ENCODE measurements at regions not wholly inside any gene's neighbourhood (a gene's known extent, or its start where the extent isn't known, plus 50 kb on each side); places are given as distances from the start of the nearest gene placed in this dataset.

- Histone ChIP-seq H3K4me2 (ENCODE audit: insufficient read depth, insufficient read length, low read length) (no peak overlapping the region), H2AK5ac (ENCODE audit: insufficient read length, low read length) (no peak overlapping the region), H3K27ac (ENCODE audit: insufficient read length, low read depth, low read length) (no peak overlapping the region), H2BK5ac (ENCODE audit: insufficient read length, low read length) (no peak overlapping the region), H3K23me2 (ENCODE audit: insufficient read length, low read depth, low read length, poor library complexity, severe bottlenecking) (no peaks in the 10 kb centered on the region), H3K9me3 (ENCODE audit: control insufficient read depth, low read depth, low read length) (no peaks in the 10 kb centered on the region), H3K14ac (ENCODE audit: insufficient read depth, low read length) (no peak overlapping the region), H3K27me3 (ENCODE audit: insufficient read depth, low read length) (no peaks in the 10 kb centered on the region), H2BK120ac (ENCODE audit: low read depth, low read length, poor library complexity, severe bottlenecking) (no peak overlapping the region), H4K8ac (replicated peaks; ENCODE audit: insufficient read length, low read depth, low read length) (no peak overlapping the region), H3K79me1 (ENCODE audit: insufficient read depth, low read depth, low read length, poor library complexity, severe bottlenecking) (no peaks in the 10 kb centered on the region), H4K91ac (ENCODE audit: insufficient read length, low read depth, low read length) (no peak overlapping the region), H3K4ac (ENCODE audit: low read depth, low read length) (no peak overlapping the region), H3K23ac (ENCODE audit: insufficient read length, low read depth, low read length) (no peak overlapping the region), H4K20me1 (ENCODE audit: control insufficient read depth, insufficient read depth, insufficient read length) (no peaks in the 10 kb centered on the region), H3K18ac (ENCODE audit: insufficient read length, low read depth, low read length) (no peak overlapping the region), H3K4me1 (ENCODE audit: insufficient read depth, low read length) (no peaks in the 10 kb centered on the region), H3K9ac (ENCODE audit: extremely low read depth, insufficient read length, low read length) (no peak overlapping the region), H2AFZ (ENCODE audit: low read length) (no peak overlapping the region), H2BK20ac (ENCODE audit: low read depth, low read length, poor library complexity, severe bottlenecking) (no peak overlapping the region), H4K5ac (ENCODE audit: insufficient read length, low read depth, low read length) (no peak overlapping the region), H3T11ph (ENCODE audit: low read length) (no peak overlapping the region), H2BK12ac (ENCODE audit: insufficient read length, low read depth, low read length) (no peak overlapping the region), H3K79me2 (ENCODE audit: insufficient read depth, low read length) (no peaks in the 10 kb centered on the region), H3K56ac (ENCODE audit: insufficient read length, low read depth, low read length) (no peak overlapping the region), H2BK15ac (ENCODE audit: low read depth, low read length) (no peak overlapping the region)
- H3K9me3 Mint-ChIP-seq: no peaks in the 10 kb centered on the region
- H3K36me3 Mint-ChIP-seq (ENCODE audit: insufficient read depth in 1 of 3, low read depth in 3 of 3): no peaks in the 10 kb centered on the region
- H3K27me3 Mint-ChIP-seq (ENCODE audit: low read depth): no peaks in the 10 kb centered on the region; the same call in 1 of the 2 replicates
- H3K27ac Mint-ChIP-seq: no peak overlapping the region
- WGBS (ENCODE audit: extremely low coverage, insufficient read length, low lambda C conversion rate): no CpG with 5 or more reads among the region's 2 CpGs
- no peak overlapping the region for H3K4me3 Mint-ChIP-seq
- no peak for DNase-seq
- H3K4me1 Mint-ChIP-seq: no peaks in the 10 kb centered on the region
- TF ChIP-seq, protein P1, sequence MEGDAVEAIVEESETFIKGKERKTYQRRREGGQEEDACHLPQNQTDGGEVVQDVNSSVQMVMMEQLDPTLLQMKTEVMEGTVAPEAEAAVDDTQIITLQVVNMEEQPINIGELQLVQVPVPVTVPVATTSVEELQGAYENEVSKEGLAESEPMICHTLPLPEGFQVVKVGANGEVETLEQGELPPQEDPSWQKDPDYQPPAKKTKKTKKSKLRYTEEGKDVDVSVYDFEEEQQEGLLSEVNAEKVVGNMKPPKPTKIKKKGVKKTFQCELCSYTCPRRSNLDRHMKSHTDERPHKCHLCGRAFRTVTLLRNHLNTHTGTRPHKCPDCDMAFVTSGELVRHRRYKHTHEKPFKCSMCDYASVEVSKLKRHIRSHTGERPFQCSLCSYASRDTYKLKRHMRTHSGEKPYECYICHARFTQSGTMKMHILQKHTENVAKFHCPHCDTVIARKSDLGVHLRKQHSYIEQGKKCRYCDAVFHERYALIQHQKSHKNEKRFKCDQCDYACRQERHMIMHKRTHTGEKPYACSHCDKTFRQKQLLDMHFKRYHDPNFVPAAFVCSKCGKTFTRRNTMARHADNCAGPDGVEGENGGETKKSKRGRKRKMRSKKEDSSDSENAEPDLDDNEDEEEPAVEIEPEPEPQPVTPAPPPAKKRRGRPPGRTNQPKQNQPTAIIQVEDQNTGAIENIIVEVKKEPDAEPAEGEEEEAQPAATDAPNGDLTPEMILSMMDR (conservative IDR thresholded peaks at IDR 0.05): no peak
Measured at GRCh38 chr14:94970941-94971730, 186.2 kb downstream of the DICER1 start.

Measured in H9 (cell line).